ENCODE measurements at regions not wholly inside any gene's neighbourhood (a gene's known extent, or its start where the extent isn't known, plus 50 kb on each side); places are given as distances from the start of the nearest gene placed in this dataset.

GRCh38 chr12:46465307-46465706 lies 92.7 kb upstream of the SLC38A2 start:
- Histone ChIP-seq H2AFZ (replicated peaks; ENCODE audit: low read length, poor library complexity) (no peak overlapping the region), H3K14ac (replicated peaks; ENCODE audit: low read depth, low read length) (no peak overlapping the region), H2BK120ac (ENCODE audit: low read depth, low read length) (no peak overlapping the region), H3K27me3 (ENCODE audit: control insufficient read depth, insufficient read depth, low read length) (no peaks in the 10 kb centered on the region), H3K4me2 (ENCODE audit: low read depth, low read length) (no peak overlapping the region), H4K5ac (ENCODE audit: low read depth, low read length) (no peak overlapping the region), H3K9ac (ENCODE audit: low read depth, low read length) (no peak overlapping the region), H3K23ac (ENCODE audit: low read depth, low read length) (no peak overlapping the region), H2AK5ac (ENCODE audit: low read depth, low read length) (no peak overlapping the region), H3K4me3 (ENCODE audit: insufficient read depth, low read depth, low read length) (no peak overlapping the region), H4K8ac (ENCODE audit: low read depth in 2 of 2, low read length in 2 of 2) (no peak overlapping the region), H3K9me3 (ENCODE audit: control insufficient read depth, insufficient read depth, low read length) (no peaks in the 10 kb centered on the region), H2BK20ac (ENCODE audit: low read depth, low read length) (no peak overlapping the region), H4K91ac (ENCODE audit: insufficient read depth, low read depth, low read length) (no peak overlapping the region), H3K4ac (ENCODE audit: low read depth, low read length) (no peak overlapping the region), H3K18ac (ENCODE audit: low read depth, low read length) (no peak overlapping the region), H3K79me1 (ENCODE audit: low read depth in 1 of 2, low read length in 2 of 2) (peaks cover 8% of the 10 kb centered on the region in 2 experiments), H3K56ac (ENCODE audit: extremely low read depth, insufficient read depth, low read length) (no peak overlapping the region), H3K9me1 (ENCODE audit: insufficient read depth, low read length) (peaks cover 6% of the 10 kb centered on the region), H2BK5ac (ENCODE audit: low read depth, low read length, poor library complexity, severe bottlenecking) (no peak overlapping the region), H3K27ac (ENCODE audit: insufficient read depth, low read length) (no peak overlapping the region), H3K36me3 (ENCODE audit: control insufficient read depth, insufficient read depth, low read length) (no peaks in the 10 kb centered on the region), H3K4me1 (ENCODE audit: control insufficient read depth, insufficient read depth, low read length) (peaks cover 5% of the 10 kb centered on the region), H4K20me1 (ENCODE audit: insufficient read depth, low read length) (no peaks in the 10 kb centered on the region), H2AK9ac (replicated peaks; ENCODE audit: low read depth, low read length, poor library complexity) (no peak overlapping the region), H2BK15ac (ENCODE audit: low read depth, low read length) (no peak overlapping the region)
- in situ Hi-C loops (cut with MboI; ENCODE audit: low sequenced_read_pairs) = no loop called here
- intact Hi-C loops (cut with micrococcal nuclease) = no loop called here
- BruUV-seq (replicated peaks) = no TSS peak
- CTCF ChIA-PET = no interaction called here
- dilution Hi-C loops (cut with HindIII; ENCODE audit: low sequenced_read_pairs, unreplicated experiment) = no loop called here
- TF ChIP-seq SMC3 (IDR thresholded peaks at IDR 0.05; ENCODE audit: low read depth, low read length) (no peak), CEBPB (IDR thresholded peaks at IDR 0.05; ENCODE audit: low read depth, low read length) (no peak), MXI1 (IDR thresholded peaks at IDR 0.05; ENCODE audit: borderline replicate concordance, low read depth, low read length) (no peak), MAZ (IDR thresholded peaks at IDR 0.05; ENCODE audit: borderline replicate concordance, low read depth, low read length) (no peak), RAD21 (IDR thresholded peaks at IDR 0.05; ENCODE audit: low read length) (no peak), RFX5 (IDR thresholded peaks at IDR 0.05; ENCODE audit: low read depth, low read length) (no peak), RCOR1 (IDR thresholded peaks at IDR 0.05; ENCODE audit: insufficient replicate concordance, low read length) (no peak), CTCF (conservative IDR thresholded peaks at IDR 0.05; ENCODE audit: low read depth, low read length) (no peak)
- TF ChIP-seq, protein P1, sequence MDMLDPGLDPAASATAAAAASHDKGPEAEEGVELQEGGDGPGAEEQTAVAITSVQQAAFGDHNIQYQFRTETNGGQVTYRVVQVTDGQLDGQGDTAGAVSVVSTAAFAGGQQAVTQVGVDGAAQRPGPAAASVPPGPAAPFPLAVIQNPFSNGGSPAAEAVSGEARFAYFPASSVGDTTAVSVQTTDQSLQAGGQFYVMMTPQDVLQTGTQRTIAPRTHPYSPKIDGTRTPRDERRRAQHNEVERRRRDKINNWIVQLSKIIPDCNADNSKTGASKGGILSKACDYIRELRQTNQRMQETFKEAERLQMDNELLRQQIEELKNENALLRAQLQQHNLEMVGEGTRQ (IDR thresholded peaks at IDR 0.05; ENCODE audit: low read depth, low read length) = no peak
- POLR2A ChIA-PET (ENCODE audit: unreplicated experiment) = no interaction called here
- no peak for ATAC-seq (ENCODE audit: low read depth)
- DNase-seq = no peak

Measured in IMR-90 (cell line).